GM19372 (cell line): ENCODE measurements at regions not wholly inside any gene's neighbourhood (a gene's known extent, or its start where the extent isn't known, plus 50 kb on each side); places are given as distances from the start of the nearest gene placed in this dataset.
"Not testable (repeated sequence)": the region's sequence is repeated elsewhere in the genome, so short reads cannot be mapped to it uniquely, and the experiment has no call there.

Experiments
- ATAC-seq: cut with Tn5 transposase; IDR thresholded peaks from one replicate; pipeline ENCODE4 v1.9.1; 2021; ENCODE audit warnings: mild to moderate bottlenecking, low read depth, moderate library complexity; ENCODE audit not compliant: unreplicated experiment

DNA sequence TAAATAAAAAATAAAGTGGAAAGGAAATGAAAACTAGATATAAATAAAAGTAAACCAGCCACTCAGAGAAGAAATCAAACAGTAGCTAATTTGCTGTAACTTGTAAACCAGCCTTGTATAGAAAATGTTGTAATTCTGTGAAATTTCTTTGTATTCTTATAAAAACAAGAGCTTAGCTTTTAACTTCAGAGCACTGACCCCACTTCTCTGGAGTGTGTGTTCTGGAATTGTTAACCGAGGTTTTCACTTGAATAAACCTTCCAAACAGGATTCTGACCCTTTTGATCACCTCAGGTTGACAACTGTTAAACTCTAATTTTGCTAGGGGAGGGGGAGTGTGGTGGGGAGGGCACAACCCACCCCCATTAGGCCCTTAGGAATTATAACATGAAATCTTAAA, 151.9 kb upstream of the TRIM24 start:
- ATAC-seq: no peak

DNA sequence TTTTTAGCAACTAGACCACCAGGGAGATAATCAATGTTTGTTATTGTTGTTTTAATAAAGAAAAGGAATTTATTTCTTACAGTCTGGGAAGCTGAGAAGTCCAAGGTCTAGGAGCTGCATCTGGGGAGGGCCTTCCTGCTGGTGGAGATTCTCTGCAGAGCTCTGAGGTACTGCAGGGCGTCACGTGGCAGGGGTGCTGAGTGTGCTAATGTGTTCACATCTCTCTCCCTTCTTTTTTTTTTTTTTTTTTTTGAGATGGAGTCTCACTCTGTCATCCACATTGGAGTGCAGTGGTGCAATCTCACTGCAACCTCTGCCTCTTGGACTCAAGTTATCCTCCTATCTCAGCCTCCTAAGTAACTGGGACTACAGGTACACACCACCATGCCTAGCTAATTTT, 150.9 kb upstream of the TRIM24 start:
- ATAC-seq: no peak

DNA sequence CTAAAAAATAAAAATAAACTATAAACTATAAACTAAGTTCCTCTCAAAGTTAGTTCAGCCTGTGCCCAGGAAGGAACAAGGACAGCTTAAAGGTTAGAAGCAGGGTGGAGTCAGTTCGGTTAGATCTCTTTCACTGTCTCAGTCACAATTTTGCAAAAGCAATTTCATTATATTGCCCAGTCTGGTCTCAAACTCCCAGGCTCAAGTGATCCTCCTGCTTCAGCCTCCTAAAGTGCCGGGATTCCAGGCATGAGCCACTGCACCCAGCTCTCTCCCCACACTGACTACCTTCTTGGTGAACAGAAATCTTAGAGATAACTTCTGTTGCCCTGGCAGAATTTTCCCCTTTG, 146.3 kb upstream of the TRIM24 start:
- ATAC-seq: no peak

DNA sequence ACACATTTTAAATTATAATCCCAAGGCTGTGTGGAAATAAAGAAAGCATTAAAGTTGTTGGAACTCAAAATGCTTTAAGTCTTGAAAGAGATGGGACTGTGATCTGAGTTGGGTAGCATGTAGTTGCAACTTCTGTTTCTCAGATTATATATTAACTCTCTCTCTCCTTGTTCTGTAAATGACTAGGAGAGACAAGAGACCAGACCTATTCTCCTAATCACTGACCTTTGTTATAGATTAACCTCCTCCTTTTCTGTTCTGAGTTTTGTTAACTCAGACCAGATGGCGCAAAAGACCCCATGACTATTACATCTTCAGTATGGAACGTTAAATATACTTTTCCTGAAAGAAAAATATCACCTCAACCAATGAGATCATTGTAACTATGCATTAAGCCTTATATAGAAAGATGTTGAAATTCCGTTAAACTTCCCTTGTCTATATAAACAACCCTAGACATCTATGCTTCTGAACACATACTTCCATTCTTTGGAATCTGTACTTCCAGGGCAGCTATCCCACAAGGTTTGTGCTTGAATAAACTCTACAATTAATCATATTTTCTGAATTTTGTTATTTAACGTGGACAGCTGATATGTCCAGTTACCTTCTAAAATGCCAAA, 143.5 kb upstream of the TRIM24 start:
- ATAC-seq: peak; percentile 94

GRCh38 chr7:138317044-138317596, 142.9 kb upstream of the TRIM24 start:
- ATAC-seq: no peak

DNA sequence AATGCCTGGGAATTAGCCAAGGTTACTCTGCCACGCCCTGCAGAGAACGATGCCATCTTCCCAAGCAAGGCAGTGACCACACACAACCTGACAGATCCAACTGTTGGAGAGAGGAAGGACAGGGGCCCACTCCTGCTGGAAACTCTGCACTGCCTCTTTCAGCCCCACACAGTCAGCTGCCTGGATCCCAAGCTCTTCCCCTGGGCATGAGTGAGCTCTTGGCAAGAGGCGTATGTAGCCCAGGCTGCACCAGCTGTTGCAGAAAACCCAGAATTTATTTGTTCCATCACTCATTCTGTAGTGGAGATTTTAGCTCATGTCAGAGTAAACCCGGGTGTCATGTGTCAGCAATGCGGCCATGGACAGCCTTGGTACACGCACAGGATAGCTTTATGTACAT, 135.1 kb upstream of the TRIM24 start:
- ATAC-seq: no peak

DNA sequence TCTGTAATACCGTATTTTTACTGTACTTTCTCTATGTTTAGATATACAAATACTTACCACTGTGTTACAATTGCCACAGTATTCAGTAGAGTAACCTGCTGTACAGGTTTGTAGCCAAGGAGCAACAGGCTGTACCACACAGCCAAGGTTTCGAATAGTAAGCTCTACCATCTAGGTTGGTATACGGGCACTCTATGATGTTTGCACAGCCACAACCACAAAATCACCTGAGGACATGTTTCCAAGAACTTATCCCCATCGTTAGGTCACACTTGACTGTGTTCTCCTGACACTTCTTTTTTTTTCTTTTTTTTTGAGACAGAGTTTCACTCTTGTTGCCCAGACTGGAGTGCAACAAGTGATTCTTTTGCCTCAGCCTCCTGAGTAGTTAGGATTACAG, 134.6 kb upstream of the TRIM24 start:
- no peak for ATAC-seq

DNA sequence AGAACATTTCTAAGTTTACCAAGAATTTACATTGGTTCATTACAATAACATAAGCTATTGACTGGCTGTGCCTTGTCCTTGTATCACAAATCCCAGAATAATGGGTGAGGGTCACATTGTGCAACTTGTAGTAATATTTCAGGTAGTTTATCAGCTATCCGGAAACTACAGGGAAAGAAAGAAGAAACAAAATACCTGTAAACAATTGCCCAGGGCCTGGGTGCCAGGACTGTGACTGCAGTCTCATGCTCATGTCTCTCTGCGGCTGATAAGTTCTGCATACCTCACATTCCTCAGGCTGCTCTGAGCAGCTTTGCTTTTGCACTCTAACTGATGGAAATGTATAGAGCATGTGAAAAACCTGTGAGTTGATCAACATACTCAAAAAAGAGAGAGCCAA, 131.8 kb upstream of the TRIM24 start:
- ATAC-seq: no peak

GRCh38 chr7:138332850-138333249, 127.2 kb upstream of the TRIM24 start:
- ATAC-seq: not testable (repeated sequence)

DNA sequence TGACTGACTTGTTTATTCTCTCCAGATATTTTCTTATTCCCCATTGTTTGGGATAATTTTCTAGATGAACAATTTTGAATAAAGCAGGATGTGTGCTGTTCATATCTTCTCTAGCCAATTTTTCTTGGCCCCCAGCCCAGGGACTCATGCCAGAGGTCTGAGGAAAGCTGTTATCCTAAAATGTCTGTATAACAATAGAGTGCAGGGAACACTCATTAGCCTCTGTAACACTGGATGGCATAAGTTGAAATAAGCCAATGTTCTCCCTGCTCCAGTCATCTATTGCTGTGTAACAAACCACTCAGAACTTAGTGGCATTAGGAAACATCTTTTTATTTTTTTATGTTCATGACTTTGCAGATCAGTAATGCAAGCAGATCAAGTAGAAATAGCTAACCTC, 121.7 kb upstream of the TRIM24 start:
- no peak for ATAC-seq

GRCh38 chr7:138339229-138339628, 120.8 kb upstream of the TRIM24 start:
- ATAC-seq: not testable (repeated sequence)

DNA sequence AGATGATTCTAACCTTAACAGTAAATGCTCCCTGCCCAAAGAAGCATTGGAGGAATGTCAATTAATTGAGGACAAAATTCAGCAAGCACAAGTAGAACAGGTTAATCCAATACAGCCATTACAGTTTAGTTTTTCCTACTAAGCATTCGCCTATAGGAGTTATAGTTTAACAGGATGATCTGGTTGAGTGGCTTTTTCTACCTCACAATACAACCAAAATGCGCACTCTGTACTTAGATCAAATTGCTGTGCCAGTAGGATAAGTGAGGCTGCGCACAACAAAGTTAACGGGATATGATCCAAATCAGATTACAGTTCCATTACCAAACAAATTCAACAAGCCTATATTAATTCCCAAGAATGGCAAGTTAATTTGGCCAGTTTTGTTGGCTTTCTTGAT, 117.1 kb upstream of the TRIM24 start:
- no peak for ATAC-seq

DNA sequence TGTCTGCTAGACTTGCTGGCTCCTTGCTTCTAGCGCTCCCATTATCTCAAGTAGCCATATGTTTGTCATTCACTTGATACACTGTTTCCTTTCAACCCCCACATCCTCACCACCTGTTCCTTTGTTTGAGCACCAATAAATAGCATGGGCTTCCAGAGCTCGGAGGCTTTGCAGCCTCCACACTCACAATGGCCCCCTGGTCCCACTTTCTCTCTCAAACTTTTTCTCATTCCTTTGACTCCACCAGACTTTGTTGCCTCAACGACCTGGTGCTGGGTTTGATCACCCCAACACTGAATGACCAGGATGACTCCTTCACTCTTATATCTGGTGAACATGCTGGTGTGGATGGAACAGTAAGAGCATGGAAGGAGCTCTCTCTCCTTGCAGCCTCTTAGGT, 114.5 kb upstream of the TRIM24 start:
- no peak for ATAC-seq

- ATAC-seq: no peak
These were observed 113.1 kb upstream of the TRIM24 start for GRCh38 chr7:138346975-138347374.

GRCh38 chr7:138349841-138350700, 110.0 kb upstream of the TRIM24 start:
- no peak for ATAC-seq

DNA sequence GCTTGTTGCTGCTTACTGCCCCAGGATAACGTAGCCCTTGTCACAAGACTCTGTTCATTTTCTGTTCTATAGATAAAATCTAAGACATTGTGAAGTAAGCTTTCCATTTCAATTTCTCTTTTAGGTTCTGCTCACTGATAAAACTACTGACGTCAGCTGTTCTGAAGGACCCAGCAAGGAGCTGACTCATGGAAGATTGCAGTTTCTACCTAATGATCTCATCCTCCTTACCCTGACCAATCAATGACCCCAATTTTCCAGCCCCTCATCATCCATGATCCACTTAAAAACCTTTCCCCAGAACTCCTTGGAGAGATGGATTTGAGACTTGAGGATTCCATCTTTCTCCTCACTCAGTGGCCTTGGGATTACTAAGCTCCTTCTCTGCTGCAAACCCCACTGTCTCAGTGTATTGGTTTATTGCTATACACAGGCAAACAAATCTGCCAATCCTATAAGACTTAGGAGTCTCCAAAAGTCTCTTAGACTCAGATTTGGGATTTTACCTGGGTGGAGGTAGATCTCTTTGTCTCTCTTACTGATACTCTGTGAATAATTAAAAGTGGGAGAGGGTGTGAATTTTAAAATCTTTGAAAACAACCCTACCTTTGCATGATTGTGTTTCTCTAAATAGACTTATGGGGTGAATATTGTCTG, 109.2 kb upstream of the TRIM24 start:
- ATAC-seq: no peak

GRCh38 chr7:138352570-138353461, 107.2 kb upstream of the TRIM24 start:
- ATAC-seq: no peak

- no peak for ATAC-seq
These were observed 106.0 kb upstream of the TRIM24 start for GRCh38 chr7:138354066-138354465.

DNA sequence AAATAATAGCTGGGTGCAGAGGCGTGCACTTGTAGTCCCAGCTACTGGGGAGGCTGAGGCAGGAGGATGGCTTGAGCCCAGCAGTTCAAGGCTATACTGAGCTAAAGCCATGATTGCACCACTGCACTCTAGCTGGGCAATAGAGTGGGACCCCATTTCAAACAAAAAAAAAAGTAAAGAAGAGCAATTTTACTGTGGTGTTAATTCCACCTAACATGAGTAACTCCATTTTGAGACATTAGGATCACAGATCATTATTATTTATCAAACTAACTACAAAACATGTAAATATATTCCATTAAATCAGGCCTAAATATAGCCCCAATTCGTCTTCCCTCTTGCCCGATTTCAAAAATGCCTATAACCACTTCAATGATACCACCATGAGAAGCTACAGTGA, 104.8 kb upstream of the TRIM24 start:
- ATAC-seq: no peak

GRCh38 chr7:138358850-138359341, 101.2 kb upstream of the TRIM24 start:
- ATAC-seq: no peak
